HG03521 (cell line): ENCODE measurements at regions not wholly inside any gene's neighbourhood (a gene's known extent, or its start where the extent isn't known, plus 50 kb on each side); places are given as distances from the start of the nearest gene placed in this dataset.

Source experiments
- ATAC-seq: cut with Tn5 transposase; IDR thresholded peaks from one replicate; pipeline ENCODE4 v1.9.1; 2021; ENCODE audit warnings: mild to moderate bottlenecking, moderate library complexity; ENCODE audit not compliant: unreplicated experiment

GRCh38 chr18:2075499-2075898 is 495.8 kb downstream of the METTL4 start:
- ATAC-seq, result no peak

GRCh38 chr18:2082676-2083075 is 488.6 kb downstream of the METTL4 start:
- no peak for ATAC-seq

DNA sequence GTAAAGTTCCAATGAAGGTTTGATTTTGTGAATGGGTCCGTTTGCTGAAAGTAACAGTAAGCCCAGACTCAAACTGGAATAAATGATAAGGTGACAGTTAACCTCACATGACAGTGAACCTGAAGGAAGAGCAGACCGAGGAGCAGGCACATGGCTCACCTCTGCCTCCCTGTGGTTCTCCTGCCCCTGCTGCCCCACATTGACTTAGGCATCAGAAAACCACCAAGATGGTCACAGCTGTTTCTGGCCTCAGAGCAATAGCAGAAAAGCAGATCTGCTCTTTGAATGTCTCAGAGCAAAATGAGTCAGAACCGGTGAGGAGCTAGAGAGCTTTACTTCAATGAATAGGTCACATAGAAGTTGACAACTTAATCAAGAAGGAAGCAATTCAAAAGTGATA is 487.6 kb downstream of the METTL4 start:
- no peak for ATAC-seq

DNA sequence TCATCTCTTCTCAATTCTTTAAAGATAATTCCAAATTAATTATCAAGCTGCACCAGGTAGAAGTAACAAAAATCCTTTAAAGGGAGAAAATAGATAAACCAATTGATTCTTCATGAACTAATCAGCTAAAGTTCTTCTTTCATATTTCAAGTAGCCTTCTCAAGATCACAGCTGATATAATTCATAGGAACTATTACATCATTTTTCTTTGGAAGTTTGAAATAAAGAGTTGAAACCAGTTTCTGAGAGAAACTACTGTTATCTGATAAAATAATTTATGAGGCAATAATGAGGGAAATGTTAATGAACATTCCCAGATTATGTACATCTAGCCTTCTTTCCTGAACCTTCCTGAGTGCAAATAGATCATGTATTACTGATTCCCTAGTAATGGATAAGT is 484.9 kb downstream of the METTL4 start:
- no peak for ATAC-seq

- ATAC-seq, result no peak
These were observed 483.2 kb downstream of the METTL4 start for GRCh38 chr18:2087877-2088673.

DNA sequence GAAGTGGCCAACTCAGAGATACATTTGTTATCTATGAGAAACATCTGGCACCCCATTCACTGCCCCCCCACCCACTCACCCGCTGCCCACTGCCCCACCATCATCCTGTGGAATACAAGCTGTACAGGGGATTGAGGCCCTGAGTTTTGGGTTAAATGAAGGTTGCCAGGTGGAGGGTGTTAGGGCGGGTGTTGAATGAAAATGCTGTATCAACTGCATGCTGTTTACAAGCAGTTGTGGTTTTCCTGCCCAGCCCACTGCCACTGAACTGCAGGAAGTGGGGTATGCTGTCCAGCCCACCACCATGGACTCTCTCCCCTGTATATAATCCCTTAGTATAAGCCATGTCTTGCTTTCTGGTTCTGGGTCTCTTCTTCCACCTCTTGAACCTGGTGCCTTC is 481.9 kb downstream of the METTL4 start:
- no peak for ATAC-seq

DNA sequence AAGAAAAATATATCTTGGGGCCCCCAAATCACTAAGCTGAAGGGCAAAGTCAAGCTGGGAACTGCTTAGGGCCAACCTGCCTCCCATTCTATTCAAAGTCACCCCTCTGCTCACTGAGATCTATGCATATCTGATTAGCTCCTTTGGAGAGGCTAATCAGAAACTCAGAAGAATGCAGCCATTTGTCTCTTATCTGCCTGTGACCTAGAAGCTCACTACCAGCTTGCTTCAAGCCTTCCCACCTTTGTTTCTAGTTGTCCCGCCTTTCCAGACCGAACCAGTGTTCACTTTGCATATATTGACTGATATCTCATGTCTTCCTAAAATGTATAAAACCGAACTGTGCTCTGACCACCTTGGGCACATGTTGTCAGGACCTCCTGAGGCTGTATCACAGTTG is 479.4 kb downstream of the METTL4 start:
- no peak for ATAC-seq

- no peak for ATAC-seq
These were observed 474.8 kb downstream of the METTL4 start for GRCh38 chr18:2096551-2096950.

DNA sequence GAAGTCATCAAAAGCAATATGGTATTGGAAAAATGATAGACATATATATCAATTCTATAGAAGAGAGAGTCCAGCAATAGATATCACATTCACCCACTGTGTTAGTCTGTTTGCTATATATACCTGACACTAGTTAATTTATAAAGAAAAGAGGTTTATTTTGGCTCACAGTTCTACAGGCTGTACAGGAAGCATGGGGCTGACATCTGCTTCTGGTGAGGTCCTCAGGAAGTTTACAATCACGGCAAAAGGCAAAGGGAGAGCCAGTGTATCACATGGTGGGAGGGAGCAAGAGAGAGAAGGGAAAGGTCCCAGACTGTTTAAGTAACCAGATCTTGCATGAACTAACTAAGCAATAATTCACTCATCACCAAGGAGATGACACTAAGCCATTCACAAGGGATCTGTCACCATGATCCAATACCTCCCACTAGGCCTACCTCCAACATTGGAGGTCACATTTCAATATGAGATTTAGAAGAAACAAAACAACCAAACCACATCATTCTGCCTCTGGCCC is 470.6 kb downstream of the METTL4 start:
- ATAC-seq, result no peak

GRCh38 chr18:2102022-2102421 is 469.3 kb downstream of the METTL4 start:
- ATAC-seq, result no peak

GRCh38 chr18:2103299-2103698 is 468.0 kb downstream of the METTL4 start:
- ATAC-seq, result no peak

- ATAC-seq, result peak; percentile 79
These were observed 466.5 kb downstream of the METTL4 start for GRCh38 chr18:2104620-2105462.

GRCh38 chr18:2108591-2108990 is 462.7 kb downstream of the METTL4 start:
- ATAC-seq, result no peak

GRCh38 chr18:2111456-2111855 is 459.8 kb downstream of the METTL4 start:
- ATAC-seq, result no peak

DNA sequence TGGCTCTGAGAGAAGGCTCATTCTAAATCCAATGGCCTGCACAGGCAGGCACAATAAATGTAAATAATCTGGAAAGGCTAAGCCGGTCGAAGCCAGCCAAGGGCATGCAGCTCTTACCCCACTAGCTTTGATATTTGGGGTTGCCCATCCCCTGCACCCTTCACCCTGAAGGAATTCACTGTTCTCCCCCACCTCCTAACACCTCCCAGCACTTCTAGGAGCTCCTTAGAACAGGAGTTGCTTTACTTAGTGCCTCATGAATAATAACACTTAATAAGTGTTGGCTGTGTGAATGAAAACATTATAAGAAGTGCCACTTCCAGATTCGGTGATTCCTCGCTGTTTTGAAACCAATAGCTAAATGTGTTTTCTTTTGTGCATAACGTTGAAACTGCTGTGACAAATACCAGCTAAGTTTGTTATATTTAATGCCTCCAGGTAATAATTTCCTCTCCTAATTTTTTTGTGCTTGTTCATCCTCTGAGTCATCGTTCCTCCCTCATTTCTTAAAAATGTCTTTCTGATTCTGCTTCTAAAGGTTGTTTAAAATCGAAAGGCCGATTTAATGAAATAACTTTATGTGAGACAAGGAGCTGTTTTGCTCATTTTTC is 458.8 kb downstream of the METTL4 start:
- ATAC-seq, result no peak

DNA sequence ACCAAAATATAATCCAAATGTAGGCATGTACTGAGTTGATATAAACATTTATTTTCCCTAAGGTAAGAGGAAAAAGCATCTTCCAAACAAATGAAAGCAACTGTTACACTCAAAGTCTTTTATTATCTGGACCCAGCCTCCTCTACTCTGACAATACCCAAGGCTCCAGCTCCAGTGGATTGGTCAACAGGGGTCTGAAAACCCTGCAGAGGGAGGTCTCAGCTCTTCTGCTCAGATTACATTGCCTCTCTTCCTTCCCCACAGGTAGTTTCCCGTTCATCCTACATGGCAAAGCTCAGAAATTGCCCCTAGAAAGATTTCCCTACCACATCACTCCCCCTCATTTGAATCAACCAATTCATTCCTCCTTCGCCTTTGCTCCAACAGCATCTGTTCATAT is 457.0 kb downstream of the METTL4 start:
- ATAC-seq, result no peak

- no peak for ATAC-seq
These were observed 456.5 kb downstream of the METTL4 start for GRCh38 chr18:2114765-2115164.

- no peak for ATAC-seq
These were observed 450.1 kb downstream of the METTL4 start for GRCh38 chr18:2121224-2121623.

DNA sequence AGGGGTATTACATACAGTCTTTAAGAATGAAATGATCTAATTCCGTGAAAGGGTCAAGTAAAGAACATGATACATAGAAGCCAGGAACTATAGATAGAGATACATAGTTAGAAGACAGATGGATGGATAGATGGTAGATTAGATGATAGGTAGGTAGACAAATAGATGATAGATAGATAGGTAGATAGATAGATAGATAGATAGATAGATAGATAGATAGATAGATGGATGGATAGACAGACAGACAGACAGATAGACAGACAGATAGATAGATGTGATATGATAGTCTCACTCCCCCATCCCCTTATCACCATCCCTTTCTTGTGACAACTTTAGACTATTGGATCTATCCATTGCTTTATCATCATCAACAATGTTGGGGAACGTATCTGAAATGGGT is 448.2 kb downstream of the METTL4 start:
- no peak for ATAC-seq

- ATAC-seq, result no peak
These were observed 436.9 kb downstream of the METTL4 start for GRCh38 chr18:2134364-2134763.

GRCh38 chr18:2135309-2135708 is 436.0 kb downstream of the METTL4 start:
- no peak for ATAC-seq

GRCh38 chr18:2138552-2138951 is 432.8 kb downstream of the METTL4 start:
- no peak for ATAC-seq
